GM18873 (cell line): ENCODE measurements at regions not wholly inside any gene's neighbourhood (a gene's known extent, or its start where the extent isn't known, plus 50 kb on each side); places are given as distances from the start of the nearest gene placed in this dataset.

Source experiments
- ATAC-seq: cut with Tn5 transposase; IDR thresholded peaks from one replicate; pipeline ENCODE4 v1.9.1; 2021; ENCODE audit warnings: mild to moderate bottlenecking, moderate library complexity, moderate number of reproducible peaks; ENCODE audit not compliant: unreplicated experiment, low FRiP score

DNA sequence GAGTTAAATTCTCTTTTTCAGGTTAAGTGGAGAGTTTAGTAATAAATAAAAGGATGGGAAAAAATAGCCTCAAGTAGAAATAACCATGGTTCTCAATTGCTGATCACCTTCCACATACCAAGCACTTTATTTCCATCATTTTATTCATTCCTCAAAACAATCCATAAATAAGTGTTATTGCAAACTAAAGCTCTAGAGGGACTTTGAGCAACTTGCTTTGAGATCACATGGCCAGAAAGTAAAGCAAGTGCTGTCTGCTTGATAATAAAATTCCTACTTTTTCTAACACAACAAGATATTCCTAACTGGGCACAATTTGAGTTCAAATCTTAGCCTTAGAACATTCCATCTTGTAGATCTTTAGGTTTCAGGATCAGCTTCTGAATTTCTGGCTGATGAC is 97.1 kb upstream of the C1orf87 start:
- no peak for ATAC-seq

- ATAC-seq = no peak
Measured at GRCh38 chr1:60169206-60169605, 95.6 kb upstream of the C1orf87 start.

DNA sequence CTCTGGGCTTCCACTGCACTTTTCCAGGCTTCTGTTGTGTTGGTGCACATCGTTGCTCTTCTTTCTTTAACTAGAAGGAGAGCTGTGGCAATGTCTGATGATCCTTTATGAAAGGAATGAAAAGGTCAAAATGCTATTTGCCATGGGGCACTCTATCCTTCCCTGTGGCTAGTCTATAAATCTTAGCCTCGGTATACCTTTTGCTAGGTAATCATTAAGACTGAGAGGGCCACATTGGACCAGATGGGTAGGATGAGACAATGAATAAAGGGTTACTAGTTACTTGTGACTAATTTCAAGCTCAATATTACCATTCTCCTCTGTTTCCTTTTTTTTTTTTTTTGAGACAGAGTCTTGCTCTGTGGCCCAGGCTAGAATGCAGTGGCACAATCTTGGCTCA is 89.4 kb upstream of the C1orf87 start:
- ATAC-seq = no peak

DNA sequence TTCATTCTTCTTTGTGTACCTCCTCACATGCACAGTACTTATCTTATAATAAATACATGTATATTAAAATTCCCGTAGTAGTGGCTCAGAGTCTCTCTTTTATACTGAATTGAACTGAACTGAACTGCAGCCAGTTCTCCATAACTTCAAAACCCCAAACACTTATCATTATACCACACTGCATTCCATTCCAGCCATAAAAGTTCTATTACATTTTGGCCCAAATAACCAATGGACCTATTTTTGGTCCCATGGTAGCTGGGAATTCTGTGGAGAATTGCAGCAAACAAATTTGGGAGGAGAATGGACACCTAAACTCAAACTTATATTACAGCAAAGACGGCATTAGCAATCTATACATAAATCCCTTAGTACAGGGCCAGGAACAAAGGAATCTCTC is 86.6 kb upstream of the C1orf87 start:
- ATAC-seq = no peak

DNA sequence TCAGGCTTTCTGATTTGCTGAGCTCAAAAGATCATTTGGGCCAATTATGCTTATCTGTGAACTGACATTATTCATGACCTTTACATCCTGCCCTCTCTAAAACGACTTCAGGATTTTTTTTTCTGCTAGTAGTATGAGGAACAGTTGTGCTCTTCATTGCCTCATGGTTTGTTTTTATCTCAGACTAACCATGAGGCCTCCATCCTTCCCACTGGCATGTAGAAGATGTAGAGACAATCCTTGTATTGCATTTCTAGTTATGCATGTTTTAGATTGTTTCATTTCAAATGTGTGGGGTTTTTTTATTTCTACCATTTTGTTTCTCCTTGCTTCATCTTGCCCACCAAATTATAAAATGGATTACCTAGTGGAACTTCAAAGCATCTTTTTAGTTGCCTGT is 82.8 kb upstream of the C1orf87 start:
- ATAC-seq = no peak

- ATAC-seq = no peak
Measured at GRCh38 chr1:60153961-60154360, 80.4 kb upstream of the C1orf87 start.

- ATAC-seq = no peak
Measured at GRCh38 chr1:60152891-60153290, 79.3 kb upstream of the C1orf87 start.

DNA sequence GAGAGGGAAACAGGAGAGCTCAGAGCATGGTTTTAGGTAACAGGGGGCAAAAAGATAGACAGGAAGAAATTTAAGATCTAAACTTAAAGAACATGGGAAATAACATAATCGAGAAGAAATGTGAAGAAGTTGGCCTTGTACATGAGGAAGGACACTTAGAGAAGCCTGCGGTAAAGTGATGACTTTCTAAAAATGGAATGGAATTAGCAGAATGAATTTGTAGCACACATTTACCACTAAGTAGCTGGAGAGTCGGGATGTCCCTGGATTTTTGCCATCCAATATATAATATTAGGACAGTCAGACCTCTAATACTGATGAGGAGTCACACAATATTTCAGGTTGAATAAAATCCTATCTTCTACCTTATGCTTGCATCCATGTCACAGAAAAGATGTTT is 77.7 kb upstream of the C1orf87 start:
- no peak for ATAC-seq

GRCh38 chr1:60149251-60149650 is 75.7 kb upstream of the C1orf87 start:
- ATAC-seq = no peak

- ATAC-seq = no peak
Measured at GRCh38 chr1:60146884-60147283, 73.3 kb upstream of the C1orf87 start.

GRCh38 chr1:60145771-60146170 is 72.2 kb upstream of the C1orf87 start:
- no peak for ATAC-seq

GRCh38 chr1:60141743-60142142 is 68.2 kb upstream of the C1orf87 start:
- ATAC-seq = no peak

- no peak for ATAC-seq
Measured at GRCh38 chr1:60141276-60141675, 67.7 kb upstream of the C1orf87 start.

DNA sequence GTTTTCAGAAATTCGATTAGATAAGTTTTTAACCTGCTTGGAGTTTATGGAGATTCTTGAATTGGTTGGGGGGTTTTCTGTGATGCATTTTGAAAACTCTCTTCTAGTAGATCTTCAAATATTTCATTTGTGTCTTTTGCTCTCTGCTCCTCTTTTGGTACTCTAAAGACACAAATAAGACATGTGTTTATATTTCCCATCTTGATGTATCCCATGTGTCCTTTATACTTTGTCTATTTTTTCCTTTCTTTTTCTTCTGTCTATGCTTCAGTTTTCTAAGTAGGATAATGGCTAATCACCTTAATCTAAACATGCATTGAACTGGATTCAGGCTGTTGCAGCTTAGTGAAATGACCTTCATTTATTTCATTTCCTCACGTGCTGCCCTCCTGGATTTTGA is 63.8 kb upstream of the C1orf87 start:
- no peak for ATAC-seq

DNA sequence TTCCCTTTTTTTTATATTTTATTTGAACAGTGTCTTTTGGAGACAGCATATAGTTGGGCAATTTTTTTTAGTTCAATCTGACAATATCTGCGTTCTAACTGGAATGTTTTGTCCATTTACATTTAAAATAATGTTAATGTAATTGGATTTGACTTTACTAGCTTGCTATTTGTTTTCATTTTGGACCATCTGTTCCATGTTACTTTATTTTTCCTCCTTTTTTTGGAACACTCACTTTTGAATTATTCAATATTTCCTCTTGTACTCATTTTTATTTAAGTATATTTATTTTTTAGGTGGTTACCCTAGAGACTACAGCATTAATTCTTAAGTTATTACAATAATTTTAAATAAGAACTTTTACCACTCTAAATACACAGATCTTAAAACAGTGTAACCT is 62.8 kb upstream of the C1orf87 start:
- no peak for ATAC-seq

- no peak for ATAC-seq
Measured at GRCh38 chr1:60134716-60135115, 61.1 kb upstream of the C1orf87 start.

DNA sequence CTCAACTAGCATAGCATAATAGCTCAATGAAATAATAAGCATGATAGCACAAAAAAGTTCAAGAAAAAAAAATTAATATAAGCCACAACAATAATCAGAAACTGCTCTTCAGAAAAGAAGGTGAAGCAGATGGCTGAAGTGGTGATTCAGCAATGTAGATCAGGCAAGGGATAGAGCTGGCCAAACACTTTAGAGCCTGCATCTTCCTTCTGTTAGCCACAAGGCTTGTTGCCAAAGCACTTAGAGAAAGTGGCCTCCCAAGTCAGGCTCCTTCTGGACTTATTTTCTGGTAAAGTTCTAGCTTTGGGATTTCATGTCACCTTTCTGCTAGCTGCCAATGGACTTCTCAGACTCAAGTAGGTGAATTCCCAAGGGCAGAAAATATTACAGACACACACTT is 60.3 kb upstream of the C1orf87 start:
- ATAC-seq = no peak

DNA sequence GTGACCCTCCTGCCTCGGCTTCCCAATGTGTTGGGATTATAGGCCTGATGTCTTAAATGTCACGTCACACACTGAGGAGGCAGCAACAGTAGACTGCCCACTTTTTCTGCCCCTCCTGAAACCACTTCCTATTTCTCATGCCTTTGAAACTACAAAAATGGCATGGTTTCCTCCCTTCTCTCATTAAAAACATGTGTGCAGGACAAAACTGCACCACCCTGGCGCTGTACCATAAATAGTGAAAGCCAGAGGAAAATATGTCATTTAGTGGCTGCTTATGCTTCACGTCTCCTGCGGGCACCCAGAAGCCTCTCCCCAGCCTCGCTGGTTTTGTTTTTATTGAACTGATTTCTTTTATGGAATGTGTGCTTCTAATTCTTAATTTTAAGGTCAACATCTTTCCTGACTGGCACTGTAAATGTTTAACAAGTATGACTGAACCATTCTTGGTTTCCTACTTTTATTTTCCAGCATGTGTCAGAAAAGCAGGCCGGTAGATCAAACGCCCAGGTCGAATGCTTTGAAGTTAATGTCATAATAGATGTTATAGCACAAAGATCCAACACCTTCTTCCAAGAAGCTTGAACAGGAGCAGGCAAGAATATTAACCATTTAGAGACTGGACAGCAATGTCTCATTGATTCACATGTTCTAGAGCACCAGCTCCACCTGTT is 59.6 kb upstream of the C1orf87 start:
- no peak for ATAC-seq

DNA sequence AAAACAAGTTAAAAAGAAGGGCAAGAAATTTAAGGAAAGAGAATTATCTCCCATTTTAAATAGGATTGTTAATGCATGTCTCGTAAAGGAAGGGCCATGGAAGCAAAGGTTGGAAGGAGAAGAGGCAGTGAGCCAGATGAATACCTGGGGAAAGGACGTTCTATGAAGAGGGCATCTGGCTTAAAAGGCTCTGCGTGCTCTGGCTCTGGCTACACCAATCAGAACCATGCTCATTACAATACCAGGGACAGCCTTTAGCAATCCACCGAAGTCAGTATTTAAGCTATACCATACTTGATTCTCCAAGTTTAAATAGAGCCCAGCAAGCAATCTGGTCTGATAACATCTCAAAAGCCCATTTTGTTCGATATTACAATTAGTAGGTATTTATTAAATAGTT is 58.5 kb upstream of the C1orf87 start:
- ATAC-seq = no peak

- ATAC-seq = no peak
Measured at GRCh38 chr1:60130703-60131102, 57.1 kb upstream of the C1orf87 start.

DNA sequence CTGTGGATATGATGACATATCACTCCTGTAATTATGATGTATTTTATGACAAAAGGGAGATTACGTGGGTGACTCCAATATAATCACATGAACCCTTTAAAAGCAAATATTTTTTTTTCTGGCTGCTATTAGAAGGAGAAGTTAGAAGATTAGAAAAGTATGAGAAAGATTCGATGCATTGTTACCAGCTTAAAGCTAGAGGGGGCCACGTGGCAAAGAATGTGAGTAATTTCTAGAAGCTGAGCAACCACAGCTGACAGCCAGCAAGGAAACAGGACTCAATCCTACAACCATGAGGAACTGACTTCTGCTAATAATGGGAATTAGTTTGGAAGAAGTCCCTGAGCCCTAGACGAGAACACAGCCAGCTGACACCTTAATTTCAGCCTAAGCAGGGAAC is 56.3 kb upstream of the C1orf87 start:
- ATAC-seq = no peak

DNA sequence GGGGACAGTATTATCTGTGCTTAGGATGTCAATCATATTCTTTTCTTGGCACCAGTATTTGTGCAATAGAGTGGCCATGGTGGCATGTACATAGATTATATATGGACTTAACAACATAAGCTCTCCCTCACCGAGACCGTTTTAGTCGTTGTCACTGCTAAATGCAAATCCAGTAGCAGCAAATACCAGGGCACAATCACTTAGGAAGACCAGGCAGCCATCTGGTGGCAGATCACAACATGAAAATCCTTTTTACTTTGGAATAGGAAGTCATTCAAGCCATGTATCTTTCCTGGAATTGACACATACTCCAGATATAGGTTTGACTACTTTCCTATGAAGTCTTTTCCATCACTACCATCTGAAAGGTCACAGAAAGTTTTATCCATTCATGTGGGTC is 53.2 kb upstream of the C1orf87 start:
- ATAC-seq = no peak
